ENCODE measurements at regions not wholly inside any gene's neighbourhood (a gene's known extent, or its start where the extent isn't known, plus 50 kb on each side); places are given as distances from the start of the nearest gene placed in this dataset.
"Not testable (repeated sequence)": the region's sequence is repeated elsewhere in the genome, so short reads cannot be mapped to it uniquely, and the experiment has no call there.

- H3K4me3 ChIP-seq (ENCODE audit: low read depth, low read length) = not testable (repeated sequence)
Observed at GRCh38 chr1:146521804-146522203, 293.0 kb upstream of the NOTCH2NLA start.

- H3K4me3 ChIP-seq (ENCODE audit: low read depth, low read length) = not testable (repeated sequence)
Observed at GRCh38 chr1:146513754-146514153, 284.9 kb upstream of the NOTCH2NLA start.

- not testable (repeated sequence) for H3K4me3 ChIP-seq (ENCODE audit: low read depth, low read length)
Observed at GRCh38 chr1:146511047-146511777, 282.4 kb upstream of the NOTCH2NLA start.

GRCh38 chr1:146510248-146510983 lies 281.6 kb upstream of the NOTCH2NLA start:
- H3K4me3 ChIP-seq (ENCODE audit: low read depth, low read length) = not testable (repeated sequence)

- not testable (repeated sequence) for H3K4me3 ChIP-seq (ENCODE audit: low read depth, low read length)
Observed at GRCh38 chr1:146504121-146504520, 275.3 kb upstream of the NOTCH2NLA start.

GRCh38 chr1:146487555-146487954 lies 258.7 kb upstream of the NOTCH2NLA start:
- not testable (repeated sequence) for H3K4me3 ChIP-seq (ENCODE audit: low read depth, low read length)

GRCh38 chr1:146487155-146487554 lies 258.3 kb upstream of the NOTCH2NLA start:
- not testable (repeated sequence) for H3K4me3 ChIP-seq (ENCODE audit: low read depth, low read length)

GRCh38 chr1:146486300-146487014 lies 257.6 kb upstream of the NOTCH2NLA start:
- H3K4me3 ChIP-seq (ENCODE audit: low read depth, low read length) = not testable (repeated sequence)

GRCh38 chr1:146484195-146484594 lies 255.4 kb upstream of the NOTCH2NLA start:
- not testable (repeated sequence) for H3K4me3 ChIP-seq (ENCODE audit: low read depth, low read length)

- not testable (repeated sequence) for H3K4me3 ChIP-seq (ENCODE audit: low read depth, low read length)
Observed at GRCh38 chr1:146479188-146479587, 250.4 kb upstream of the NOTCH2NLA start.

GRCh38 chr1:146478125-146478720 lies 249.4 kb upstream of the NOTCH2NLA start:
- peak; percentile 55 for TF ChIP-seq CTCF (IDR thresholded peaks at IDR 0.05; ENCODE audit: low read depth, low read length)
- not testable (repeated sequence) for H3K4me3 ChIP-seq (ENCODE audit: low read depth, low read length)

- not testable (repeated sequence) for H3K4me3 ChIP-seq (ENCODE audit: low read depth, low read length)
Observed at GRCh38 chr1:146475086-146475485, 246.3 kb upstream of the NOTCH2NLA start.

GRCh38 chr1:146474216-146474615 lies 245.4 kb upstream of the NOTCH2NLA start:
- not testable (repeated sequence) for H3K4me3 ChIP-seq (ENCODE audit: low read depth, low read length)

- peak overlapping the region; percentile 48 for H3K4me3 ChIP-seq (ENCODE audit: low read depth, low read length)
Observed at GRCh38 chr1:146472192-146472861, 243.5 kb upstream of the NOTCH2NLA start.

GRCh38 chr1:146459939-146460338 lies 231.1 kb upstream of the NOTCH2NLA start:
- H3K4me3 ChIP-seq (ENCODE audit: low read depth, low read length) = not testable (repeated sequence)

GRCh38 chr1:146459308-146459707 lies 230.5 kb upstream of the NOTCH2NLA start:
- not testable (repeated sequence) for H3K4me3 ChIP-seq (ENCODE audit: low read depth, low read length)

- not testable (repeated sequence) for H3K4me3 ChIP-seq (ENCODE audit: low read depth, low read length)
Observed at GRCh38 chr1:146448877-146449246, 220.0 kb upstream of the NOTCH2NLA start.

- H3K4me3 ChIP-seq (ENCODE audit: low read depth, low read length) = not testable (repeated sequence)
Observed at GRCh38 chr1:146448212-146448876, 219.5 kb upstream of the NOTCH2NLA start.

GRCh38 chr1:146443871-146444222 lies 215.0 kb upstream of the NOTCH2NLA start:
- H3K4me3 ChIP-seq (ENCODE audit: low read depth, low read length) = peak overlapping the region; percentile 43

Measured in WI38 (cell line).